GM19438 (cell line): ENCODE measurements at regions not wholly inside any gene's neighbourhood (a gene's known extent, or its start where the extent isn't known, plus 50 kb on each side); places are given as distances from the start of the nearest gene placed in this dataset.

Experiments used
- ATAC-seq: cut with Tn5 transposase; IDR thresholded peaks from one replicate; pipeline ENCODE4 v1.9.1; 2021; ENCODE audit warnings: low read depth; ENCODE audit not compliant: unreplicated experiment

DNA sequence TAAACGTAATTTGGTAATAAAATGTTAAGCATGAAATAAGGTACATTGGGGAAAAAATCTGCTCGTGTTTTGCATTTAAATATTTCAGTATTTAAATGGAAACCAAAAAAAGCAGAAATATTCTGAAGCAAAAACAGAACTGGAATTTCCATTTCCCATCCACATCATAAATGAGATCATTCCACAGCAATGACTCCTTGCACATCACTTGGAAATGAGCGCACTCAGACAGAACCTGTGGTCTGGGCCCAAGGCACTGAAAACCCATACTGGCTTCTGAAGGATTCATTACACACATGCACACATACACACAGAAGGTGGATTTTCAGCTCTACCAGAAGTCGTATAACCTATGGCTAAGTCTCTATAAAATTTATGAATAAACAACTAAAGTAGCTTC lies 174.8 kb downstream of the IBTK start:
- no peak for ATAC-seq

- ATAC-seq, result no peak
Measured at GRCh38 chr6:82072121-82072521, 175.4 kb downstream of the IBTK start.

DNA sequence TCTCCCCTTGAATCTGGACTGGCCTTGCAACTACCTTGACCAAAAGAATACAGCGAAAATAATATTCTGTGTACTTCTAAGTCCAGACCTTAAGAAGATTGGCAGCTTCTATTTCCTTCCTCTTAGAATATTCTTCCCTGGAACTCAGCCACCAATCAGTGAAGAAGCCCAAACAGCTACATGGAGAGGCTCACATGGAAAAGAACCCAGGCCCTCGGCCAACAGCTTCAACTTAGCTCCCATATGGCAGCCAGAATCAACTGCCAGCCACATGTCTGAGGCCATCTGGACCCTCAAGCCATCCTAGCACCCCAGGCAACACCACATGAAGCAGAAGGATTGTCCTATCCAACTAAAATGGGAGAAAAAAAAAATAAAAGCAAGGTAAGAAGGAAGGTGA lies 178.8 kb downstream of the IBTK start:
- no peak for ATAC-seq

GRCh38 chr6:82066991-82067411 lies 180.5 kb downstream of the IBTK start:
- ATAC-seq, result peak; percentile 98

DNA sequence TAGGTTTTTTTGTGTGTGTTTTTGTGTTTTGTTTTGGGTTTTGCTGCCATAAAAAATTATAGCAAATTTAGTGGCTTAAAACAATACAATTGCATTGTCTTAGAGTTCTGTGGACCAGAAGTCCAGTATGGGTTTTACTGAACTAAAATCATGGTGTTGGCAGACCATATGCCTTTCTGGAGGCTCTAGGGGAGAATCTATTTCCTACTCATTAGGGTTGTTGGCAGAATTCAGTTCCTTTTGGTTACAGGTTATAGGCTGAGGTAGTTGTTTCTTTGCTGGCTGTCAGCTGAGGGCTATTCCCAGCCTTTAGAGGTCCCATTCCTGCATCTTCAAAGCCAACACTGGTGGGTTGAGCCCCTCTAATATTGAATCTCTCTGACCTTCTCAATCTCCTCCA lies 181.3 kb downstream of the IBTK start:
- no peak for ATAC-seq

GRCh38 chr6:82063574-82063973 lies 184.0 kb downstream of the IBTK start:
- no peak for ATAC-seq

GRCh38 chr6:82062219-82062618 lies 185.3 kb downstream of the IBTK start:
- ATAC-seq, result no peak

DNA sequence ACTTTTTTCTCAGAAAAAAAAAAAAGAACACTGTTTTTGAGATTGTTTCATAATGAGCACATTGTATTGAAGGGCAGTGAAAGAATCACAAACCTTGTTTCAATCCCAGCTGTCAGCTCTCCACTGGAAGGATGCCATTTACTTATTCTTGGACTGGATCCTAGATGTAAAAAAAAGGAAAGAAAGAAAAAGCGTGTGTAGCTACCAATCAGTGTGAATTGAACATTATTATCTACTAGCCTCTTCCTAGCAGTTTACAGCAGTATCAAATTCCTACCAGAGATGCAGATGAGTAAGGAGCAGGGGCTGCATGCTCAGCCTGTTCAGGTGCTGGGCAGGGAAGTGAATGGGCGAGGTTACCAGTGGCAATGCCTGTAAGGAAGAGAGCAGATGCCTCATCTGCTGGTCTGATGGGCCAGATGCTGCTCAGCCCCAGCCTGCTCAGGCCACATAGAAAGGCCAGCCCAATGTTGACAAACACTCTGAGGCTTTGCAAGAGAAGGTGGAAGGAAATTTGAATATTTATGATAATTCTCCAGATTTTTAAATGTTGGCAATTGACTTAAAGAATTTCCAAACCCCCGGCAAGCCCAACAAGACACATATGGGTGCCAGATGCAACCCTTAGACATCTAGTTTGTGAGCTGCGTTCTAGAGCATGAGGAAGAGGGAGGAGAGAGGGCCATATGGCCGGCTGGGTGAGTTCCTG lies 189.5 kb downstream of the IBTK start:
- no peak for ATAC-seq

DNA sequence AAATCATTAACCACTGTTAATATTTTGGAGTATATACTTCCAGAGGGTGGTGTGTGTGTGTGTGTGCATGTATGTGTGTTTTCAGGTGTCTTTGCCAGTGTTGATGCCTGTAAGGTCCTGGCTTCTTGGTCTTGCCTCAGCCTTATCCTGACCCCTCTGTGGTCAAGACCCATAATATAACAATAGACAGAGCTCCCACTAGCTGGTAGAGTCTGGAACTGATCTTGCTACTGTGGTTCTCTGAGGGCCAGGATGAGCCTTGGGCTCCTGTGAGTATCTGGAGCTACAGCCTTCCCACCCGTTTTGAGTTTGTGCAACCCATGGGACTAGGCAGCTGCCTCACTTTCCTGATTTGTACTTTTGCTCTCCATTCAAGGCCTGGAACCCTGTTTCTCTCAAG lies 191.0 kb downstream of the IBTK start:
- no peak for ATAC-seq

DNA sequence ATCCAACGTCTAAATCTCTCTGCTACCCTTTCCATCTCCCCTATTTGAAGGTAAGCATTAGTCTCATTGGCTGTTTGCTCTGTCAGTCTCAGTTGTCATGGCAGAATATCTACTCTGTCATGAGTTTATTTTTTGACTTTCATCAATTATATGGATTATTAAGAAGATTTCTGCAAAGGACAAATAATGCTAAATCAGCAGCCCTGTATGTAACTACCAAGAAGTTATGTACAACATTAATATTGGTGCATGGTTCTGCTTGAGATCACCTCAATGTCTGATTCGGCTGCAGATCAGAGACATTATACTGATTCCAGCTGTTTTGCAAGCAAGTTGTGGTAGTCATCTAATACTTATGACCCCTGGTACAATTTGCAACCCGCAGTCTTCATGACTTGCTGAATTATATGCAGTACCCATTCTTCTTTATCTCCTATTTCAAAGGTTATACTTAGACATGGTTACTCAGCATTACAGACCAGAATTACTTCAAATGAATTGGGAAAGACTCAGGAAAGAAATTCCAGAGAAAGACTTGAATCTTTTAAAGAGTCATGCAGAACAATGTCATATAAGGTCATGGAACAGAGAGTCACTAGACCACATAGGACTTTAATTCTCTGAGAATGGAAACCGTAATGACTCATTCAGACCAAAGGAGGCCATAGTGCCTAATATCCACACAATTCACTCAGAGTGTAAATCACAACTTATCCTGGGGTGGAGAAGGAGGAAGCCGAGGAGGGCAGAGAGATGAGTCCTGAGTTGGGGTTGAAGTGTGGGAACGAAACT lies 201.4 kb downstream of the IBTK start:
- ATAC-seq, result no peak

GRCh38 chr6:82040405-82041221 lies 206.9 kb downstream of the IBTK start:
- ATAC-seq, result no peak

DNA sequence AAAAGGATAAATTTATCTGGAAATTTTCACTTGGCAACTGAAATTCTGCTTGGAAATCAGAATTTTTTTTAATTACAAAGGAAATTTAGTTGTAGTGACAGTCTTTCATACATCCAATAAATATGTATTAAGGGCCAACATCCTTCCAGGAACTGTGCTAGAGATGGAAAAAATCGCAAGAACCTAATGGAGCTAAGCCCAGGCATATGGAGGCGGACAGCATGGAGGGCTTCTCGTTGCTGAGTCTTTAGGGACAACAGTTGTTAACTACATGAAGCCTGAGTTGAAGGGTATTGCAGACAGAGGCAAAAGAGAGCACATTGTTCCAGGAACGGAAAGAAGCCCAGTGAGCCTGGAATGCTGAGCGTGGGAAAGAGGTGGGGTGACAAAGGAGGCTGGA lies 208.9 kb downstream of the IBTK start:
- ATAC-seq, result no peak

DNA sequence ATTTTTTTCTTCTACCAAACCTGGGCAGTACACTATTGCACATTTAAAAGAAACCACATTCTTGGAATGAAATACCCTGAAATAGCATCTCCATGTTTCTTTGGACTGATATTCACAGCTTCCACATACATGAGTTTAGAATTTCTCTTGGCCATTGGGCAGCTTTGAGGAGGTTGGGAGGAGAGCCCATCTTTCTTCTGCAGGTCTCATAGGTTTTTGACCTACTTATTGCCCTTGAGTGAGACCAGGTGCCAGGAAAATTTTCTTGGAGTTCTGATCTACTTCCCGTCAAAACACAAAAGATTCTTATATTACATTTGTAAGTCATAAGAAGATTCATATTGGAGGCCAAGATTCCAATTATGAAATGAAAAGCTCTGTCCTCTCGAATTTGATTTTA lies 212.0 kb downstream of the IBTK start:
- ATAC-seq, result no peak

GRCh38 chr6:82033631-82034211 lies 213.8 kb downstream of the IBTK start:
- no peak for ATAC-seq

DNA sequence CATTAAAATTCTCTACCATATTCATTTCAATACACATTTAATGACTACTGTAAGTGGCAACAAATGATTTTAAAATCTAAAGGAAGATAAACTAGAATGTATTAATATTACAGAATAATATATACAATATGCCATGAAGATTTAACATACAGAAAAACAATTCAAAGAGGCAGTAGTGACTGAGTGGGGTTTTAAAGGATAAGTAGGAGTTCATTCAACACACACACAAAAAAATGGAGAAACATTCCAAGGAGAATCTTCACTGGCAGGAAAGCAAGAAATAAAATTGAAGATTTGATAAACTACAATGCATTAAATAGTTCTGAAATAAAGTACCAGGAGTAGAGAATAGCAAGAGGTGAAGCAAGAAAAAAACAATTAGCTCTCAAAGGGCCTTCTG lies 215.1 kb downstream of the IBTK start:
- no peak for ATAC-seq

- ATAC-seq, result no peak
Measured at GRCh38 chr6:82030761-82031503, 216.6 kb downstream of the IBTK start.

- no peak for ATAC-seq
Measured at GRCh38 chr6:82030301-82030700, 217.2 kb downstream of the IBTK start.

DNA sequence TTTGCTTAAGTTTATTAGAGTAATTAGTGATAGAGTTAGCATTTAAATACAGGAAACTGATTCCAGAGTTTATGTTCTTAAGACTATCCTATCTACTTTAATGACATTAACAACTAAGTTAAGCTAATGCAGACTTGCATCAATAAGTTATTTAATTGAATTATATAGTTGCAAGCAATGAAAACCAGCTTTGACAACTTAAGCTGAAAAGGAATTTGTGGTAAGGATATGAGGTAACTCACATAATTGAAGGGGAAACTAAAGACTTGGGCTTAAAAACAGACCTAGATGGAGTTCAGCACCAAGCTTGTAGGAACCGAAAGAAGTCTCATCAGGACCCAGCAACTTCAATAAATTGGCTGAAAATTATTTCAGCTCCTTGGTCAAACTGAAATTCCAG lies 222.3 kb downstream of the IBTK start:
- ATAC-seq, result no peak

DNA sequence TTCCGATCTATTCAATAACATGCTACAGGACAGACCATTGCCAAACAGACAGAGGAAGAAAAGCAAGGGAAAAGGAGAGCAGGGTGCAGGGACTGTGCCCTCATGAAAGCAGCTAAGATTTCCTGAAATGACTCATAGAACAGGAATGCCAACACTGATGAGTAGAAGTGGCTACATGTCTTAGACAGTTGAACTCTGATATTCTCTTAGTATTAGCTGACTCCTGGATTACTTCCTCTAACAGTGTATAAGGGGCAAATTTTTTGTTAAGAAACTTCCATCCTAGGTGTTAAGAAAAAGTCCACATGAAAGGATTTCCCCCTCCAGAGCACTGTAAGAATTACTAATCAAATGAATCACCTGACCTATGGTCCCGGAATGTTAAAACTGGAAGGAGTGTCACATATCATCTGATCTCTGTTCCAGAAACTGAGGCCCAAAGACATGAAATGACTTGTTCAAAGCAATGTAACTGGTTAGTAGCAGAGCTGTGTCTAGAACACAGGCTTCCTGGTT lies 224.9 kb downstream of the IBTK start:
- ATAC-seq, result no peak

DNA sequence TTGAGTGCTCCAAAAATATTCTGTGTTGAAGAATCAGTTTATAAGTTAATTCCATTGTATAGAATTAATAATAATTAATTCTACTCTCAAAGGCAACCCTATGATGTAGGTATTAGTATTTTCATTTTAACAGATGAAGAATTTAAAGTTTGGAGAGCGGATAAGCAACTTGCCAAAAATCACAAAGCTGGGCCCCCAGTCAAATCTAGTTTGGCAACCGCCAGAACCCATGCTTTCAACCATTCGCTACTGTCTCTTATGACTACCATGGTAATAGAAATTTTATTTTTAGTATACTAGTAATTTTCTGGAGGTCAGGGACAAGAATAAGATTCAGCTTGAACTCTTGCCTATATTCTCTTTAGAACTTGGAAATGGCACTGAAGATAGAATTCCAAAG lies 229.8 kb downstream of the IBTK start:
- ATAC-seq, result no peak
